RWPE1 (cell line): ENCODE measurements at regions not wholly inside any gene's neighbourhood (a gene's known extent, or its start where the extent isn't known, plus 50 kb on each side); places are given as distances from the start of the nearest gene placed in this dataset.

Experiments
- CTCF ChIA-PET: fragments of 350-600 bp; sonication (Branson Sonifier 250); formaldehyde crosslinking; extraction: SDS; loops from one replicate; lab custom pipeline; 2021; lab: Yijun Ruan, JAX
- POLR2A ChIA-PET: fragments of 400-600 bp; formaldehyde crosslinking; extraction: SDS; loops from one replicate; lab custom pipeline; 2020; ENCODE audit warnings: antibody characterized with exemption; ENCODE audit not compliant: low non-redundant PET; lab: Yijun Ruan, JAX
- DNase-seq: peaks from one replicate; pipeline ENCODE4 v3.0.0; 2012; ENCODE audit warnings: low spot score
- H3K27ac ChIP-seq: fragments of 450-650 bp; 2 replicates; pipeline ENCODE4 v1.5.1; 2017
- TF ChIP-seq, protein P1 (sequence below): fragments of 450-650 bp; conservative IDR thresholded peaks from 2 replicates; pipeline ENCODE4 v1.5.1; 2017; ENCODE audit warnings: low read depth, mild to moderate bottlenecking

DNA sequence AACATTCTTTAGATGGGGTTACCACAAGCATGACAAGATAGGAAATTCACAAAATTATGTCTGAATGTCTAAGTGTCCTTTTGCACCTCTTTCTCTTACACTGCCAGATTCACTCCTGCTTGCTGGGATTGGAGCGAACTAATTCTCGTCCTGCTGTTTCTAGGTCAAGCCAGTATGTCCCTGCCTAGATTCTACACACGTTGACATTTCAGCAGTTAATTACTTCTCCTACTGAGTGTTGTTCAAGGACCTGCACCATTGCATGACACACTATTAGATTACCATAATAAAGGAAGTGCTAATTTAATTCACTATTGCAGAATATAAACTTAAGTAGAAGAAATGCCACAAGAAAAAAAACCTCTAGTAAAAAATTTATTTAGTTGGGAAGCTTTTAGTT, 1911.7 kb downstream of the PCDH7 start:
- POLR2A ChIA-PET: no interaction called here

DNA sequence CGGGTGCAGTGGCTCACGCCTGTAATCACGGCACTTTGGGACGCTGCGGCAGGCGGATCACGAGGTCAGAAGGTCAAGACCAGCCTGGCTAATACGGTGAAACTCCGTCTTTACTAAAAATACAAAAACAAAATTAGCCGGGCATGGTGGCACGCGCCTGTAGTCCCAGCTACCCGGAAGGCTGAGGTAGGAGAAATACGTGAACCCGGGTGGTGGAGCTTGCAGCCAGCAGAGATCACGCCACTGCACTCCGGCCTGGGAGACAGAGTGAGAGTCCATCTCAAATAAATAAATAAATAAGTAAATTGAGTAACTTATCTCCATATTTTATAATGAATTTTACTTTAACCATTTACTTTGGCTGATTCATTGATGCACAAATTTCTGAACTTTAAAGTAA, 1913.3 kb downstream of the PCDH7 start:
- H3K27ac ChIP-seq: no peak overlapping the region
- DNase-seq: no peak
- TF ChIP-seq, protein P1, sequence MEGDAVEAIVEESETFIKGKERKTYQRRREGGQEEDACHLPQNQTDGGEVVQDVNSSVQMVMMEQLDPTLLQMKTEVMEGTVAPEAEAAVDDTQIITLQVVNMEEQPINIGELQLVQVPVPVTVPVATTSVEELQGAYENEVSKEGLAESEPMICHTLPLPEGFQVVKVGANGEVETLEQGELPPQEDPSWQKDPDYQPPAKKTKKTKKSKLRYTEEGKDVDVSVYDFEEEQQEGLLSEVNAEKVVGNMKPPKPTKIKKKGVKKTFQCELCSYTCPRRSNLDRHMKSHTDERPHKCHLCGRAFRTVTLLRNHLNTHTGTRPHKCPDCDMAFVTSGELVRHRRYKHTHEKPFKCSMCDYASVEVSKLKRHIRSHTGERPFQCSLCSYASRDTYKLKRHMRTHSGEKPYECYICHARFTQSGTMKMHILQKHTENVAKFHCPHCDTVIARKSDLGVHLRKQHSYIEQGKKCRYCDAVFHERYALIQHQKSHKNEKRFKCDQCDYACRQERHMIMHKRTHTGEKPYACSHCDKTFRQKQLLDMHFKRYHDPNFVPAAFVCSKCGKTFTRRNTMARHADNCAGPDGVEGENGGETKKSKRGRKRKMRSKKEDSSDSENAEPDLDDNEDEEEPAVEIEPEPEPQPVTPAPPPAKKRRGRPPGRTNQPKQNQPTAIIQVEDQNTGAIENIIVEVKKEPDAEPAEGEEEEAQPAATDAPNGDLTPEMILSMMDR: no peak
- ChIA-PET POLR2A (no interaction called here), CTCF (no interaction called here)

More for the DNA sequence above, 1911.7 kb downstream of the PCDH7 start:
- TF ChIP-seq, protein P1: no peak
- CTCF ChIA-PET: no interaction called here
- H3K27ac ChIP-seq: no peak overlapping the region
- no peak for DNase-seq

DNA sequence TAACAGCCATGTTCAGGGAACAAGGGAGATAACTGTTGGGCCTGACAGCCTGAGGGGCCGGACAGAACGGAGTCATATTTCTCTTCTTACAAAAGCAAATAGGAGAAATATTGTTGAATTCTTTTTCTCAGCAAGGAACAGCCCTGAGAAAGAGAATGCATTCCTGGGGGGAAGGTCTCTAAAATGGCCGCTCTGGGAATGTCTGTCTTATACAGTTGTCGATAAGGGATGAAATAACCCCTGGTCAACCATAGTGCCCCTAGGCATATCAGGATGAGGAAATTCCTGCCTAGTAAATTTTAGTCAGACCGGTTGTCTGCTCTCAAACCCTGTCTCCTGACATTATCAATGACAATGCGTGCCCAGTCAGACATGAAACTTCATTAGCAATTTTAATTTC, 1925.5 kb downstream of the PCDH7 start:
- ChIA-PET POLR2A (no interaction called here), CTCF (no interaction called here)
- TF ChIP-seq, protein P1: no peak
- DNase-seq: no peak
- no peak overlapping the region for H3K27ac ChIP-seq

DNA sequence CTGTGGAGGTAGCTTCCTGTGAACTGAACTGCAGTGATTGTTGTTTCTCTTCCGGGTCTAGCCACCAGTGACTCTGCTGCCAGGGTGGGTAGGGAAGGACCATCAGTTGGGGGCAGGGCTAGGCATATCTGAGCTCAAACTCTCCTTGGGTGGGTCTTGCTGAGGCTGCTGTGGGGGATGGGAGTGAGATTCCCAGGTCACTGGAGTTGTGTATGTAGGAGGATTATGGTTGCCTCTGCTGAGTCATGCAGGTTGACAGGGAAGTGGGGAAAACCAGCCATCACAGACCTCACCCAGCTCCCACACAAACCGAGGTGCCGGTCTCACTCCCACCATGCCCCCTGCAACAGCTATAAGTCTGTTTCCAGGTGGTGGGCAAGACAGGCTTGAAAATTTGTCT, 1937.8 kb downstream of the PCDH7 start:
- no peak for DNase-seq
- TF ChIP-seq, protein P1: no peak
- no peak overlapping the region for H3K27ac ChIP-seq
- ChIA-PET POLR2A (no interaction called here), CTCF (no interaction called here)

DNA sequence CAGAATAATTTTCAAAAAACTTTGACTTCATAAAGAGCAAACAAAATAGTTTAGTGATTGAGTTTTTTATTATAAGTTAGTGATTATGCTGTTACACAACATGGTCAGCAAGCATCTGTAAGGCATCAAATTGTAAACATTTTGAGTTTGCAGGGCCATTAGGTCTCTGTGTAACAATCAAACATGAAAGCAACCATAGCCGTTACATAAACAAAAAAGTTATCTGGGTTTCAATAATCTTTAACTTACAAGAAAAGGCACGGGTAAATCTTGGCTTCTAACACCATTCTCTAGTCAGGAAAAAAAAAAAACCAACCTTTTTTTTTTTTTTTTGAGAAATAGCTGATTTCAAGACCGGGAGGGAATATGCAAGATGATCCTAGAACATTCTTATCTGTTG, 1941.1 kb downstream of the PCDH7 start:
- CTCF ChIA-PET: no interaction called here

DNA sequence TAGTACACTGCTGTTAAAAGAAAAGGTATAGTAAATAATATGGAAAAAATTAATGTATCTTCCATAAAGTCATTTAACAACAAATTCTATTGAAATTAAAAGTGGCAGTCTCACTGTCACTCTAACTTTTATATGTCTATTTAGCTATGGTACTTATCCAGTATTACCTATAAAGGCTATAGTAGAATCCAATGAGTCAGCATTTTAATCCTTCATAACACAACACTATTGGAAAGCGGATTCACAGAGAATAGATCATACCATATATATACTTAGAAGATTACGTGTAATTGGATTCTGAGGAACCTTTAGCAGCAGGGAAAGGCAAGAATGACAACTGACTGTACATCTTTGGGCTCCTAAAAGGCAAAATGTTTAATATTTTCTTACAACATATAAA, 1942.6 kb downstream of the PCDH7 start:
- TF ChIP-seq, protein P1: no peak
- DNase-seq: no peak
- ChIA-PET POLR2A (no interaction called here), CTCF (interaction anchor here (0.6 kb wide), 1 partner anchor 1993 kb away, joined by 3 read pairs; no protein-coding TSS in a partner anchor)
- no peak overlapping the region for H3K27ac ChIP-seq

More for the DNA sequence above, 1941.1 kb downstream of the PCDH7 start:
- POLR2A ChIA-PET: no interaction called here
- TF ChIP-seq, protein P1: no peak
- DNase-seq: no peak
- no peak overlapping the region for H3K27ac ChIP-seq
